CD4-positive, alpha-beta T cell treated with Interleukin-6 for 4 hours (primary cell): ENCODE measurements at regions not wholly inside any gene's neighbourhood (a gene's known extent, or its start where the extent isn't known, plus 50 kb on each side); places are given as distances from the start of the nearest gene placed in this dataset.

ENCODE experiments used
- DNase-seq: peaks from one replicate; pipeline ENCODE4 v3.0.0-alpha.2; 2020; ENCODE audit warnings: mixed read lengths

GRCh38 chr18:68316636-68317035 lies 398.3 kb downstream of the TMX3 start:
- DNase-seq: no peak

DNA sequence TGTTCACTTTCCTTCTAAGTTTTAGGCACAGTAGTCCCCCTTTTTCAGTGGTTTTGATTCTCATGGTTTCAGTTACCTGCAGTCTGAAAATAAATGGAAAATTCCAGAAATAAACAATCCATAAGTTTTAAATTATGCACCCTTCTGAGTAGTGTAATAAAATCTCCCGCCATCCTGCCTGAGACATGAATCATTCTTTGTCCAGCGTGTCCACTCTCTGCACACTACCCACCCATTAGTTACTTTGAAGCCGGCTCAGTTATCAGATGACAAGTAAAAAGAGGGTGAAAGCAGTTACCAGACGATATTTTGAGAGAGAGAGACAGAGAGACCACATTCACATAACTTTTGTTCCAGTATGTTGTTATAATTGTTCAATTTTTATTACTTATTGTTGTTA lies 400.5 kb downstream of the TMX3 start:
- DNase-seq: no peak

GRCh38 chr18:68301441-68301840 lies 413.5 kb downstream of the TMX3 start:
- no peak for DNase-seq

GRCh38 chr18:68299906-68300305 lies 415.0 kb downstream of the TMX3 start:
- DNase-seq: no peak

DNA sequence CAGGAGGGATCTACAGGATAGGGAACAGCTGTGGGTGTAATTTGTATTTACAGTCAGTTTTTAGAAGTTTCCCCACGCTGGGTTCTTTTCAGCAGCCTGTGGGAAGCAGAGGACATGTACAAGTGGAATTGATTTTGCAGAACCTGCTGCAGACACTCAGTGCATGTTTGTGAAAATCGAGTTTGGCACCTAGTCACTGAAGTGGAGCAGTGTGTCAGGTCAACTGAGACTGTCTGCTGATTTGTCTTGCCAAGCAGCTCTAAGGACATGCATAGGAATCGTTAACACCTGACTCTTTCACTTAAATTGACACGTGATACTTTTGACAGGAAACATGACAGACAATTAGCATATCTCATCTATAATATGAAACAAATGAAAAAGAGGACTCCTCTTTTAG lies 416.6 kb downstream of the TMX3 start:
- no peak for DNase-seq

GRCh38 chr18:68288408-68288807 lies 426.5 kb downstream of the TMX3 start:
- no peak for DNase-seq

- DNase-seq: no peak
Measured at GRCh38 chr18:68284236-68284780, 430.6 kb downstream of the TMX3 start.

GRCh38 chr18:68283834-68284233 lies 431.1 kb downstream of the TMX3 start:
- no peak for DNase-seq

GRCh38 chr18:68282232-68282631 lies 432.7 kb downstream of the TMX3 start:
- DNase-seq: no peak

DNA sequence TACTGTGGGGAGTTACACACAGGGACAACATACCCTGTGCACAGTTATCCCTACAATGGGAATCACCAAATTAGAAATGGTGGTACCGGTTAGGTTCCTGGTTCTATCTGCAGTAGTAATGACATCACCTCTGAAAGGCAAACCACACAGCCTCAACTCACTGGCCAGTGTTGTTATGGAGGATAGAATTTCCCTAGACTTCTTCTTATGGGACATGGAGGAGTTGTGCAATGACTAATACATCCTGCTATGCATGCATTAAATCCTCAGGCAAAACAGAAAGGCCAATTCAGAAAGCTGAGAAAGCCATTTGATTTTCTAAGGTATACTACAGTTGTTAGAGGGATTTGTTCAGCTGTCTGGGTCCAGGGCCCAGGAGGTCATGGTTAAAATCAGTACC lies 439.3 kb downstream of the TMX3 start:
- no peak for DNase-seq

DNA sequence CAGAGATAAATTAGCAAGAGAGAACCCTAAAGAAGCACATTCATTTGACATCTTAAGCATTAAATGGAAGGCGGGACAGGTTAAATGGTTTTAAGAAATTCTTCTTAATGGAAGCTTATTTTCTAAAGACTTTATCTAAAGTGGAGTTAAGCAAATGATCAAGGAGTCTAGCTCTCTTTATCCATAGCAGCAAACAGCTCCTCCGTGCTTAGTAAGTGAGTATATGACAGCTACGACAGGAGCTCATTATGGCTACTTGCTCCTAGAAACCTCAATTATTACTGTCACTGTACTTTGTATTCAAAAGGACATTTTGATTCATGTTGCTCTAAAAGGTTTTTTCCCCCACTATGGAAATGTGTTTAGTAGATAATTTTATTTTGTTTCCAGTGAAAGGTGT lies 444.9 kb downstream of the TMX3 start:
- no peak for DNase-seq

GRCh38 chr18:68267583-68267982 lies 447.3 kb downstream of the TMX3 start:
- DNase-seq: no peak

DNA sequence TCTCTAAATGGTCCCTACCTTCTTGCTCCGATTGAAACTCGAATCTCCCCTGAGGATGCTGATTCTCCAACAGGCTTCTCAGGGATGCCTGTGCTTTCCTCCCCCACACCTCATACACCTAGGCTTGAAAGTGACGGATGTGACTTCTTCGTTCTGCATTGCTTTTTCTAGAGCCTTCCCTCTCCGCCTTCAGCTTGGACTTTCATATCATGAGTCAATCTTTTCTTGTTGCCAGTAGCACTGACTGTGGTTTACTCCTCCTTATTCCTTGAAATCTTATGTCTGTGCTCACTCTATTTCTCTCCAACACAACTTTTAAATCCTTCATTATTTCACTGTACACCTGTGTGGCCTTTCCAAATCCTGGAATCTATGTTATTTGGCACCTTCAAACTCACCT lies 451.4 kb downstream of the TMX3 start:
- DNase-seq: no peak

- DNase-seq: no peak
Measured at GRCh38 chr18:68262690-68263294, 452.1 kb downstream of the TMX3 start.

DNA sequence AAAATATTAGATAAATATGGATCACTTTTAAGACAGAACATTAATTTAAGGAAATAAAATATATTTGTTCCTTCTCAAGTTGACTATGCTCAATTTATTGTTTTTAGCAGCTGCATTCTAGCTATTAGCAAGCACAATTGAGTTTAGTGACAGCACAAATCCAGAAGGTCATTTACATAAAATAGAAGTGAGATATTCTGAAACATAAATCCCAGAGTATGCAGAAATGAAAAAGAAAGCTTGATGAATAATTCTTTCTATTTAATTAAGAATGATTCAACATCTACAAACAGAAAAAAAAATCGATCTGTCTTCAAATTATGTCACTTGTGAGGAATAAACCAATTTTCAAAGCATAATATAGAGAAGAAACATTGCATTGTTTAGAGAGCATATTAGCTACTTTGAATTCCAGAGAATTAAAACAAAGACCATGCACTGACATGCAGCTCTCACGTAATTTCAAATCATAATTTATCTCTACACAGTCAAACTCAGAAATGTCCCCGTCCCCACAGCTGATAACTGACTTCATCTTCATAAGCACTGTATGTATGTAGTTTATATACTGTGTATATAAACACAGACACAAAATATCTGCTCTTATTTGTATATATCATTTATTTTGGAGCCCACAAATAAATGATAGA lies 458.4 kb downstream of the TMX3 start:
- DNase-seq: no peak

- no peak for DNase-seq
Measured at GRCh38 chr18:68244786-68245185, 470.1 kb downstream of the TMX3 start.

DNA sequence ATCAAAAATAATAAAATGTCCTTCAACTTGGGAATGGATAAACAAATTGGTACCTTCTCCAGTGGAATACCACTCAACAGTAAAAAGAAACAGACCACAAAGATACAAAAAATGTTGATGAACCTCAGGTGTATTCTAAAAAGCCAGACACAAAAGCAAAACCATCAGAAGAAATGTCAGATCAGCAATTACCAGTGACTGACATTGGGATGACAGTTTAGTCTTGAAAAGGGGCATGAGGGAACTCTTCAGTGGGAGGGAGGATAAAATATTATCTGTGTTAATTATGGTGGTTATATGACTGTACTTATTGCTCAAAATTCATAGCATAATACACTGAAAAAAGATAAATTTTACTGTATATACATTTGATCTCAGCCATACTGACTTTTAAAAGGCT lies 473.0 kb downstream of the TMX3 start:
- DNase-seq: no peak

GRCh38 chr18:68234676-68235075 lies 480.2 kb downstream of the TMX3 start:
- no peak for DNase-seq

- no peak for DNase-seq
Measured at GRCh38 chr18:68234131-68234530, 480.8 kb downstream of the TMX3 start.

DNA sequence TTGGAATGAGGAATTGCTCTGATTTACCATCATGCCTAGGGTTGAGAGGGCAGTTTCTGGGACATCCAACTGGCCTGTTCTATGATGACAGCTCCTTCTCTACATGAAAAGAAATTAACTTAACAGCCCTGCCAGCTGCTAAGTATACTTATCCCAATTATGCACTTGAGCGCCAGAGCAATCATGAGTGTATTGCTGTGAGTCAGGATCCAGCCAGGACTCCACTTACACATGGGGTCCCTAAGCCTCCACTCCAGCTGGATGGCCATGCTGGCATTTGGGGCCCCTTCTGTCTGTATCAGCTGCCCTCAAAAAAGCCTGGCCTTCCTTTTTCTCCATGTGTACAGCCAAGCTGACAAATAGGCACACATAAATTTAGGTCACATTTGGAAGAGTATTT lies 481.9 kb downstream of the TMX3 start:
- DNase-seq: no peak

DNA sequence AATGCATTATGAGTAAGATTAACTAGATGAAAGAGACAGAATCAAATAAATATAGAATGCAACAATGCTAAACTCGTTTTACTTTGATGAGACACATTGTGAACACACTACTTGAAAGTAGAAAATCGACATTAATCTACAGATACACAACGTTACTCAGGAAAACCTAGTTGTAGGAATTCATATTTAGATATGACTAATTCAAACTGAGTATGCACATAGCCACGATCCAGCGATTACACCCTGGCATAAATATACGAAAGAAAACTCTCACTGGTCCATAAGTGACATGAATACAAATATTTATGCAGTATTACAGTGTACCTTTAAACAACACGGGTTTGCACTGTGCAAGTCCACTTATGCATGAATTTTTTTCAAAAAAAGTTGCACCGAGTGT lies 485.6 kb downstream of the TMX3 start:
- DNase-seq: no peak

DNA sequence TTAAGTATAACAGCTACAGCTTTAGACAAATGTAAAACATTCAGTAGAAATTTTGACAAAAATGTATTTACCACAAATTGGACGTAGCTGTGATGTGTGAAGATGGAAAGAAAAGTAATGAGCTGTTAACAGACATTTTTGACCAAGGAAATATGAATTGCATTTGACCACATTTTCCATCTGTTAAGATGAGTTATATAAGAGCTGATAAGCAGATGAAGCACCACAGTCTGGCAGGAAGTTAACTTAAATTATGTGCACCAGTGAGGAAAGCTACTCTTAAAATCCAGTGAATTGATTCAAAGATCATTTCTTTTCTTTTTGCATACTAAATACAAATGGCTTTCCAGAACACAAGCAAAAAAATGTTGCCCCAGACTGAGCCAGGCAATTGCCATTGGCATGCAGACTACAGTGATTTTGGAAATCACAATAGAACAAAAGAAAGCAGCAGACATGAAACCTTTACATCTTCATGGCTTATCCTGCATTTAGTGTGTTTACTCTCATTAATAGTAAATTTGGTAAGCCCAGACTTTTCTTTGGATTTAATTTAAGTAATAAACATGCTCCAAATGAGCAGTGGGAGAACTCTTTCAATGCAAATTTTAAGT lies 493.7 kb downstream of the TMX3 start:
- DNase-seq: no peak

DNA sequence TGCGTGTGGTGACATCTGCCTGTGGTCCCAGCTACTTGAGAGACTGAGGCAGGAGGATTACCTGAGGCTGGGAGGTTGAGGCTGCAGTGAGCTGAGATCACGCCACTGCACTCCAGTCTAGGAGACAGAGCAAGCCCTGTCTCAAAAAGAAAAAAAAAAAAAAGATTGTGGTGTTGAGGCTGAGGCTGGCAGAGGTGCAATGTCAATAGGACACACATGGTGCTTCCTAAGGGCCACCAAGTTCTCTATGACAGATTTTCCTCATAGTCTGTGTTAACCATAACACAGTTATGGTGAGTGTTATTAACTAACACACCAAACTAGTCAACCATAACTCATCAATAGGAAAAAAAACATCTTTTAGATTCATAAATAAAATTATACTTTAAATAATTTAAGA lies 494.4 kb downstream of the TMX3 start:
- DNase-seq: no peak

- no peak for DNase-seq
Measured at GRCh38 chr18:68219872-68220271, 495.0 kb downstream of the TMX3 start.
